Ovary (tissue), 7 donors: ENCODE measurements at regions not wholly inside any gene's neighbourhood (a gene's known extent, or its start where the extent isn't known, plus 50 kb on each side); places are given as distances from the start of the nearest gene placed in this dataset.

Source experiments
- DNase-seq, 5 donors: peaks; one replicate each; pipeline ENCODE4 v3.0.0-alpha.2; 2019 to 2020
- H3K27ac ChIP-seq, 2 donors: fragments of 200-600 bp; one replicate each; pipeline versions ENCODE4 v1.5.1 to v1.8.0; 2019 to 2022
- H3K27me3 ChIP-seq: fragments of 200-600 bp; one replicate; pipeline ENCODE4 v1.8.0; 2022
- H3K36me3 ChIP-seq: fragments of 200-600 bp; sonication (generic); one replicate; pipeline ENCODE4 v1.5.1; 2019
- H3K4me1 ChIP-seq: one replicate; pipeline ENCODE4 v1.8.1; 2013; ENCODE audit warnings: mild to moderate bottlenecking, moderate library complexity; ENCODE audit not compliant: insufficient read depth
- H3K4me3 ChIP-seq: fragments of 200-600 bp; sonication (generic); one replicate; pipeline ENCODE4 v1.5.1; 2017
- H3K9me3 ChIP-seq, 2 donors: fragments of 200-600 bp in 1 of 2; sonication (generic) in 1 of 2; one replicate each; pipeline versions ENCODE4 v1.5.1 to v1.8.1; 2013 to 2019; ENCODE audit warnings: mild to moderate bottlenecking in 1 of 2, moderate library complexity in 1 of 2
- CTCF ChIP-seq, 3 donors: fragments of 450-650 bp in 2 of 3; fragments of 200-600 bp in 1 of 3; IDR thresholded peaks; one replicate each; pipeline versions ENCODE4 v1.5.1 to v1.8.0; 2016 to 2022; ENCODE audit warnings: antibody characterized with exemption in 3 of 3, mild to moderate bottlenecking in 1 of 3
- EP300 ChIP-seq: sonication (generic); formaldehyde crosslinking; IDR thresholded peaks from one replicate; pipeline ENCODE4 v1.6.1; 2017; ENCODE audit warnings: antibody characterized with exemption
- POLR2A ChIP-seq: fragments of 450-650 bp; IDR thresholded peaks from one replicate; pipeline ENCODE4 v1.6.1; 2017; ENCODE audit warnings: antibody characterized with exemption, mild to moderate bottlenecking, moderate library complexity
- WGBS, 3 donors: extraction: QIAGEN DNeasy Blood & Tissue Kit in 1 of 3; methylation state at CpG; one replicate each; pipeline versions ENCODE4 v1.1.5 to v1.1.7; 2013 to 2017; 5-methylcytosine and 5-hydroxymethylcytosine counted together
- intact Hi-C, 4 donors: fragments of 100-400 bp; cut with DNase I; formaldehyde crosslinking; loops; one replicate each; pipeline versions ENCODE4 v1.11.0 to v1.15.1; 2022 to 2023
- donor health status: DM: no; HTN: no; CAD: no; lungs with moderate emphysema.
- donor health status: DM: no; HTN: no; CAD: no.
- donor health status: Bipolar disorder and iron deficiency.
- donor health status: DM: no; HTN: no; CAD: no.
- donor health status: DM: yes; HTN: yes; CAD: no.

DNA sequence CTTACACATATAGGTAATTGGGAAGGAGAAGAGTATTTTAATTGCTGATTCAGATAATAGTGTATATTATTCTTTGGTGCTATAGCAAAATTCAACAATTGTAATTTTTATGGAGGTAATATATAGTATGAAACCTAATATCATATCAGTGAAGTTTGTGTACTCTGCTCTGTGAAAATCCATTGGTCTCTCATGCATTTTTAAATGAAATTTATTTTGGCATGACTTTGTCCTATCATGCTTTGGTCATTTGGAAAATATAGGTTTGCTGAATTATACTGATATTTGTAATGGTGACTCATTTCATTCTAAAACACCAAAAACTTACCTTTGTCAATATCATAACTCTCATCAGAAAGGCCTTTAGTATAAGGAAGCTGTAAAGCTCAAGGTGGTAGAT, 962.0 kb upstream of the NOVA1 start:
- H3K27ac ChIP-seq: no peak overlapping the region
- intact Hi-C loops: no loop called here
- no peaks in the 10 kb centered on the region for H3K27me3 ChIP-seq
- H3K4me1 ChIP-seq: no peaks in the 10 kb centered on the region
- no peaks in the 10 kb centered on the region for H3K9me3 ChIP-seq
- H3K4me3 ChIP-seq: no peak overlapping the region
- no peak for DNase-seq
- TF ChIP-seq CTCF (IDR thresholded peaks at IDR 0.05) (no peak), POLR2A (no peak), EP300 (no peak)
- H3K36me3 ChIP-seq: no peaks in the 10 kb centered on the region

DNA sequence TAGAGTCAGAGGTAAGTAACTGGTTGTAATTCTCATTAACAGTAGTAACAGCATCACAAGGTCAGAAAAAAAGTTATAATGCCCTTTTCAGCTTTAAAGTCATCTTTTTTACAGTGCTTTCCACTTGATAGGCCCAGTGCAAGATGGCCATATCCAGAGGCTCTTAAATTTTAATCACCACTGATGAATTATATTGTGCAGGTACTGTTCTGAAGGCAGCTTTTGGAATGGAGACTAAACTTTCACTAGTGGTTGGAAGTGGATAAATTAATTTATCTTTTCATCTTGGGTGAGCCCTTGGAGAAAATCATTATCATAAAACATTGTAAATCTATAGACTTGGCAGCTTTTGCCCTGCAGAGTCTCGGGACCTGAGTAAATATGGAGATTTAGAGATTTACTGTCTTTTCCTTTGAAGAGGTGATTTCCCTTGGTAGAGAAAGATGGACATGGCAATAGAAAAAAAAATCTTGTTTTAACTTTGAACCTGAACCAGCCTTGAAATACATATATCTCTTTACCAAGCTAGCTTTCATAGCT, 969.1 kb upstream of the NOVA1 start:
- Histone ChIP-seq H3K9me3 (no peaks in the 10 kb centered on the region), H3K4me3 (no peak overlapping the region), H3K27ac (no peak overlapping the region), H3K4me1 (no peaks in the 10 kb centered on the region), H3K27me3 (no peaks in the 10 kb centered on the region), H3K36me3 (no peaks in the 10 kb centered on the region)
- WGBS, 3 donors: 63 to 93% (median 92%) methylated on average over 1 of the region's 1 CpG
- DNase-seq: no peak
- TF ChIP-seq POLR2A: no peak
- TF ChIP-seq EP300: no peak
- TF ChIP-seq CTCF (IDR thresholded peaks at IDR 0.05): no peak
- intact Hi-C loops: no loop called here

- Histone ChIP-seq H3K9me3 (no peaks in the 10 kb centered on the region), H3K27me3 (no peaks in the 10 kb centered on the region), H3K27ac (no peak overlapping the region), H3K4me3 (no peak overlapping the region), H3K4me1 (no peaks in the 10 kb centered on the region), H3K36me3 (no peaks in the 10 kb centered on the region)
- no peak for DNase-seq
- WGBS, 3 donors: 87 to 97% (median 93%) methylated on average over 2 of the region's 2 CpGs
- TF ChIP-seq EP300: no peak
- no peak for TF ChIP-seq CTCF (IDR thresholded peaks at IDR 0.05)
- TF ChIP-seq POLR2A: no peak
- intact Hi-C loops: no loop called here
These were observed 975.2 kb upstream of the NOVA1 start for GRCh38 chr14:27573018-27573417.

GRCh38 chr14:27587103-27587502, 989.3 kb upstream of the NOVA1 start:
- 62 to 74% (median 63%) methylated on average over 3 of the region's 3 CpGs for WGBS, 3 donors
- Histone ChIP-seq H3K27ac (no peak overlapping the region), H3K27me3 (no peaks in the 10 kb centered on the region), H3K9me3 (no peaks in the 10 kb centered on the region), H3K36me3 (no peaks in the 10 kb centered on the region), H3K4me3 (no peak overlapping the region), H3K4me1 (no peaks in the 10 kb centered on the region)
- DNase-seq: no peak
- intact Hi-C loops: no loop called here
- TF ChIP-seq EP300 (no peak), POLR2A (no peak), CTCF (IDR thresholded peaks at IDR 0.05) (no peak)
